GM19328 (cell line): ENCODE measurements at regions not wholly inside any gene's neighbourhood (a gene's known extent, or its start where the extent isn't known, plus 50 kb on each side); places are given as distances from the start of the nearest gene placed in this dataset.
"Not testable (repeated sequence)": the region's sequence is repeated elsewhere in the genome, so short reads cannot be mapped to it uniquely, and the experiment has no call there.

Experiments used
- ATAC-seq: cut with Tn5 transposase; IDR thresholded peaks from one replicate; pipeline ENCODE4 v1.9.1; 2021; ENCODE audit warnings: mild to moderate bottlenecking, moderate library complexity; ENCODE audit not compliant: unreplicated experiment

DNA sequence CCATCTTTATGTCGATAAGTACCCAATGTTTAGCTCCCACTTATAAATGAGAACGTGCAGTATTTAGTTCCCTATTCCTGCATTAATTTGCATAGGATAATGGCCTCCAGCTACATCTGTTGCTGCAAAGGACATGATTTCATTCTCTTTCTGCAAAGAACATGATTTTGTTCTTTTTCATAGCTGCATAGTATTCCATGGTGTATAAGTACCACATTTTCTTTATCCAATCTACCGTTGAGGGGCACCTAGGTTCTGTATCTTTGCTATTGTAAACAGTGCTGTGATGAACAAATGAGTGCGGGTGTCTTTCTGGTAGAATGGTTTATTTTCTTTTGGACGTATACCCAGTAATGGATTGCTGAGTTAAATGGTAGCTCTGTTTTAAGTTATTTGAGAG is 63.0 kb downstream of the HLX start:
- ATAC-seq = no peak

DNA sequence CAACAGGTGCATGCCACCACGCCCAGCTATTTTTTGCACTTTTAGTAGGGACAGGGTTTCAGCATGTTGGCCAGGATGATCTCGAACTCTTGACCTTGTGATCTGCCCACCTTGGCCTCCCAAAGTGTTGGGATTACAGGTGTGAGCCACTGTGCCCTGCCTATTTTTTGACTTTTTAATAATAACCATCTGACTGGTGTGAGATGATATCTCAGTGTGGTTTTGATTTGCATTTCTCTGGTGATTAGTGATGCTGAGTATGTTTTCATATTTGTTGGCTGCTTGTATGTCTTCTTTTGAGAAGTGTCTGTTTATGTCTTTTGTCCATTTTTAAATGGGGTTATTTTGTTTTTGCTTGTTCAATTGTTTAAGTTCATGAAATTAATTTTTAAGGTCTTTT is 63.7 kb downstream of the HLX start:
- not testable (repeated sequence) for ATAC-seq

DNA sequence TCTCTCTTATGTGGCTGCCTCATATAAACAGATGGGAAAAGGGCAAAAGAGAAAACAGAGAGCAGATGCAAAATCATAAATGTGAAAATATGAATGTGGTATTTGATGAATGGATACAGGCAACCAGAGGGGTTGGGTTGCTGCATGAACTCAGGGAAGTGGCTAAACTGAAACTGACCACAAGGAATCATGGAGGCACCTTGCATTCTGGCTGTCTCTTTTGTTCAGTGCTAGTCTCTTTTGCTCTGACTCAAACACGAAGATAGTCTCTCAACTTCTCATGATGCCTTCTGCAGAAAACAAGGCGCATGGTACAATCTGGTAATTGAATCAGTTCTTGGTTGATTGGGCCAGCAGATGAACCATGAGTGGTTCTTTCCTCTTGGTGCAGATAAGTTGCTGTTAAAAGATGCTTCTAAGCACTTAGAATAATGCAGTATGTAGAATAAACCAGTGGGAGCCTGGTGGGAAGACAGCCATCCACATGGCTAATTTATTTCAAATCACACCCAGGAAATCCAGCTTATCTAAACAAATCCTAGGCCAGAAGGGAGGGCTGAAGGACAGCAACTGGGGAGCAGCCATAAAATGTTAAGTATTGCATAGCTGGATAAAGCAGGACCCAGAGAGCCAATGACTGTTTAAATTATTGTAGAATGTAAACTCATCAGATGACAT is 64.2 kb downstream of the HLX start:
- ATAC-seq = no peak

DNA sequence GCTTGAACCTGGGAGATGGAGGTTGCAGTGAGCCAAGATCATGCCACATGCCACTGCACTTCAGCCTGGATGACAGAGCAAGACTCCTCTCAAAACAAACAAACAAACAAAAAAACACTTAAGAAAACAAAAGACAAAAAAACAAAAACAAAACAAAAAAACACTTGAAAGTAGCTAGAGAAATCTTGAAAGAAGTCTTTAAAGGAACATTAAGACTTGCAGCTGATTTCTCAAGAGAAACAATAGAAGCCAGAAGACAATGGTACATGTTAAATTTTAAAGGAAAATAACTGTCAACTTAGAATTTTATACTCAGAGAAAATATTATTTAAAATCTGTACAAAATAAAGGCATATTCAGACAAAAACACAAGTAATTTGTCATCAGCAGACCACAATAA is 71.3 kb downstream of the HLX start:
- ATAC-seq = no peak

DNA sequence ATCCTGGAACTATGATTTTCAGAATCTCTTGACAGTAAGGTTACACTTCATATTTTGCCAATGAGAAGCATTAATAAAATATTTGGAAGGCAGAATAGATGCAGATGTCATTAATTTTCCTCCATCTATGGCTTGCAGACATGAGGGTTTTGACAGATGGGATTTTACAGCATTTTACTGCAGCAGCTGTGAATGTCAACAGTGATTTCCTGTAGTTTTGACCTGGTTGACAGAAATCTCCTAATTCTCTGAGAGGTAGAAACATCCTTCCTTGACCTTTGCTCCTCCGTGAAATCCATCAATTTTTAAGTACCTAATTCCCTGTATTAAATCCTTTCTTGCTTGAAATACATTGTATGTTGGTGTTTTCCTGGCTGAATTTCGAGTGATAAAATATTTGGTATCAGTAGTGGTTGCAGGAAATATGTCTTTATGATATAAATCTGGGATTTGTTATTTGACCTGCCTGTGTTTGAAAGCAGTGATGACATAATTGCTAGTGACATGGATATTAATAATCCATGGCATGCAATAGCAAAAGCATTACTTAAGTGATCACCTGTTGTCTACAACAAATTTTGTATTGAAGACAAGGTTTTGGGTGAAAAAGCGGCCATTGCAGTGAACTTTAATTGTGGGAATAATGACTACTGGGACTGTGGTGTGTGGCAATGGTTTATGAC is 73.9 kb downstream of the HLX start:
- no peak for ATAC-seq

DNA sequence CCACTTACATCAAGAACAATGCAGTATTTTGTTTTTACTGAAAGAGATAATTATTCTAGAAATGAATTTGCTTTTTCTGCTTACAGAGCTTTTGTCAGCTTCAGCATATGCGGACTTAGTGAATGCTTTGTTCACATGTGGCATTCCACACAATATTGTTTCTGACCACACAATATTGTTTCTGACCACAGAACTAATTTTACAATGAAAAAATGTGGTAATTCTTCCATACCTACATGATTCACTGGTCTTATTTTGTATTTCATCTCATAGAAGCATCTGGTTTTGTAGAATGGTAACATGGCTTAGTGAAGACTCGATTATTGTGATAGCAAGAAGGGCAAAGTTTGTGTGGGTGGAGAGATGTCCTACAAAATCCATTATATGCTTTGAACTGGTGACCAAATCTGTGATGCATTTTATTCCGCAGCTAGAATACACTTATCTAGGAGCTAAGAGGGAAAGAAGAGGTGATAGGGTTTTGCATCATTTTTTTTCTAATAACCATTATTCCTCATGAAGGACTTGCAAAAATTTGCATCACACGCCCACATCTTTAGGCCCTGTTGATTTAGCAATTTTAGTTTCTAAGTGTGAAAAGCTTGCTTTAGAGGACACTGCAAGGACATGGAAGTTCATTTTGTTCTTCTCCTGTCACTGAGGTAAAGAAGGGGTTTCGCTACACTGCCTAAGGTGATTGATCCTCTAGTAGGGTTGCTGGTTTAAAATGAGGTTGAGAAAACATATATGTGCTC is 75.3 kb downstream of the HLX start:
- no peak for ATAC-seq

DNA sequence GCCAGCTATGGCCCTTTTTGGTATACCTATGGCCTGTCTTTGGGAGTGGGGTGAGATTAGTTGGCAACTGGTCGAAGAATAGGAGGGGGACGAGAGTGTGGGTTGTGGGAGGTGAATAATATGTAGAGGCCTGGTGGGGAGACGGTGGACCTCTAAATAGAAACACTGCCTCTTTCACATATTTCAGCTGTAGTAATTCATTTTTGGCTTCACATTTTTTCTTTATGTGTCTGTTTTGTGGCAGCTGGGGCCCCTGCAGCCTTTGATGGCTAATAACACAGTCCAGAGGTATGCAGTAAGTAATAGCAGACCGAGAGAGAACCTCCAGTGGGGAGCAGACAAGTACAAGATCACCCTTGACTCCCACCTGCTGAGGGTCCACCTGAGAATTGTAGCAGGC is 75.9 kb downstream of the HLX start:
- ATAC-seq = no peak

DNA sequence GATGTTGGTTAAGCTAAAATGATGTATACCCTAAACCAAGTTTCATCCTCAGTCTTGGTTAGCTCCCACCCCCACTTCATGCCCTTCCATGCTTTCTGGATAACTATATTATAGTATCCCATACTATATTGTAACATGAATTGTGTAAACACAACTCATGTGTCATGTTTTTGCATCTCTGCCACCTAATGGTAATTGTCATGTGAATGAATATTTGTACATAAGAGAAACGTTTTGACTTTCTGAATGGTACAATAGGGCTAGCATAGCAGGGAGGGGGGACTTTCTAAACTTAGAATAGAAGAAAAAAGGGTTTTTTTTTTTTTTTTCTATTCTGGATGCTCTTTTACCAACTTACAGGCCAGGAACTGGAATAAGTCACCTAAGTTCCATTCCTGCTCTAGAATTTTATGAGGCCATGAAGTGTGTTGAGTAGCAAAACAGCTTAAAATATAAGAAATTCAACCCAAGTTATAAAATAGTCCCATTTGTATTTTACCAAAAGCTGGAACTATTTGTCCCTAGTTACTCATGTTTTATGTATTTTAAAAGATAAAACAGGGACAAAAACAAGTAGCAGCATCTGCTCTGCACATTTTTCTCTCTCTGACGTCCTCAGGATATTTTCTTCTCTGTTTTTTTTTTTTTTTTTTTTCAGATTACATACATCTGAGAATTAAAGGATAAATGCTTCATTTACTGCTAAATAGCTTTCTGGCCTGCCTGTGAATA is 77.4 kb downstream of the HLX start:
- no peak for ATAC-seq

DNA sequence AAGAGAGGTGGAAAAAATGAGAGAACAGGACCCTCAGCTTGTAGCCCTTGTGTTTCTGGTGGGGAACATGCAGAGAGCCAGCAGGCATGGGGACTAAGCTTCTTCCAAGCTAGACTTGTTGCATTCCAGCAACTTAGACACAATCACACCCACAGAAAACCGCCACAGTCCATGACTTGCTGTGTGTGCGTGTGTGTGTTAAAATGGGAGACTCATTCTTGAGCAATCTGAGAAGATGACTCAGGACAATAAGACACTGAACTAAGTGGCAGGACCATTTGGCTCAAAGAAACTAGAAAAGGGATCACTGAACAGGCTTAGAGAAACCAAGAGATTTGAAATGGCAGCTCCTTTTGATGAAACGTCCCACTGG is 78.0 kb downstream of the HLX start:
- no peak for ATAC-seq

DNA sequence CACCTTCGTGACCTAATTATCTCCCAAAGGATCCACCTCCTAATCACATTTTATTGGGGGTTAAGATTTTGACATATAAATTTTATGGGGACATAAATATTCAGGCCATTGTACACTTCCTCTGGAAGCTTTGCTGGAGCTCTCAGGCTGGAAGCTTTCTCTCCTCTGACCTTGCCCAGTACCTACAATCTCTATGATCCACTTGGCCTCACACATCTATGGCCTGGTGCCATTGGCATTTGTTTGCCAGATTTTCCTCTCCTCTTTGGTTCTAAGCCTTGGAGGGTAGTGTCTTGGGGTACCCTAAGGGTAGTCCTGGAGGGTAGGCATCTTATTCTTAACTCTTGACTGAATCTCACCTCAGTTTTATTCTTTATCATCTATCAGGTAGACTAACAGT is 79.0 kb downstream of the HLX start:
- no peak for ATAC-seq

DNA sequence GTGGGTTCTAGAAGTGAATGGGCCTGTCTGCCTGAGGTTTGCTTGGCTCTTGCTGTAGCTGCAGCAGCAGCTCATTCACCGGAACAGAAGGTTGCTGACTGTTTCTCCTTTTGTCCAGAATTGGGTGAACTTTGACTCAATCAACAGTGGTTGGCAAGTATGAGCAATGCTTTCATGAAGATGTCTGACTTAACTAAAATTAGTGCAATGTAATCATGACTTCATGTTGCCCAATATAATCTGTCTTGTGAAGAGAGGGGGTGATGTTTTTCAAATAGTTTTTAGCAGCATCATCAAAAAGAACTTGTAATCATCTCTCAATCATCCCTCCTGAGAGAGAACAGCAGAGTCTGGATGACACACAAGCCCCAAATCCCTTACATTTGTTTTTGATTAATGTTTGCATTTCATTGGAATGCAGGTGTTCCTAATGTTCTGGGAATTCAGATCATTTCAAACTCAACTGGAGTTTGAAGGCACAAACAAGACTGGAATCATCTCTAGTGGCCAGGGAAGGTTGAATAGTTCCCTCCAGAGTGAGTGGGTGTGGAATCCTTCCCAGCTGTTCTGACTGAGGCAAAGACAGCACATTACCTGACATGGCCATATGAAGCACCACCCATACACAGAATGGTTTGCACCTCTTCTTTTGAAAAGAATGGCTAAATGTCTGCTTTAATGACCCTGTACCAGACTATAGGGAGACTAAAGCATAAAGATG is 82.9 kb downstream of the HLX start:
- ATAC-seq = no peak

DNA sequence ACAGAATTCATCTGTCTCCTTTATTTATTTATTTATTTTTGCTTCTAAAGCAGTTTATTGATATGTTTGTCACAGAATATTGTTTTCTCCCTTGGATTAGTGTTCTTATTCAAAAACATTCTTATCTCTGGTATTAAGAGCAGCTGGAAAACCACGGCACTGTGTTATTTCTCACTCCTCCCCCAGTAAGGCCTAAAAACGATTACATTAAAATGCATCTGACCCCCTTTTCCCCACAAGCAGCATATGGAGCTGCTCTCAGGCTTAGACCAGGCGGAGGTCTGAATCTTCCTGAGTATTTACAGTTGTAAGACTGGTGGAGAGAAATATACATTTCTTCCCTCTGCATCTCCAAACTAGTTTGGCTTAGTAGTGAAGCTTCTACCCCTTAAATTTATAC is 86.8 kb downstream of the HLX start:
- ATAC-seq = no peak

DNA sequence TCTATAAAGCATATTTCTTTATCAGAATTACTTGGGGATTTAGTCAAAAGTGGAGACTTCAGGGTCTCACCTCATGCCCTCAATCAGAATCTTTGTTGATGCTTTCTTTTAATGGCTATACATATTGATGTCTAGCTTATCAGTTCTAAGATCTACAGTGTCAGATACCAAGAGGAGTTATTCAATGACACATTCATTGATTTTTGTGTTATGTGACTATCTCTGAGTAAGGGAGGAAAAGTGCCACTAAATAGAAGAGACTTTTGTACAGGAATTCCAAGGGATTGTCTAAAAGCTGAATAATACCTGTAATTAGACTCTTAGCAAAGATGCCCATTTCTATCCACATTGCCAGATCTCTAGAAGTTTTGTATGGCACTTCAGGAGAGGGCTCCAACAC is 87.2 kb downstream of the HLX start:
- no peak for ATAC-seq

DNA sequence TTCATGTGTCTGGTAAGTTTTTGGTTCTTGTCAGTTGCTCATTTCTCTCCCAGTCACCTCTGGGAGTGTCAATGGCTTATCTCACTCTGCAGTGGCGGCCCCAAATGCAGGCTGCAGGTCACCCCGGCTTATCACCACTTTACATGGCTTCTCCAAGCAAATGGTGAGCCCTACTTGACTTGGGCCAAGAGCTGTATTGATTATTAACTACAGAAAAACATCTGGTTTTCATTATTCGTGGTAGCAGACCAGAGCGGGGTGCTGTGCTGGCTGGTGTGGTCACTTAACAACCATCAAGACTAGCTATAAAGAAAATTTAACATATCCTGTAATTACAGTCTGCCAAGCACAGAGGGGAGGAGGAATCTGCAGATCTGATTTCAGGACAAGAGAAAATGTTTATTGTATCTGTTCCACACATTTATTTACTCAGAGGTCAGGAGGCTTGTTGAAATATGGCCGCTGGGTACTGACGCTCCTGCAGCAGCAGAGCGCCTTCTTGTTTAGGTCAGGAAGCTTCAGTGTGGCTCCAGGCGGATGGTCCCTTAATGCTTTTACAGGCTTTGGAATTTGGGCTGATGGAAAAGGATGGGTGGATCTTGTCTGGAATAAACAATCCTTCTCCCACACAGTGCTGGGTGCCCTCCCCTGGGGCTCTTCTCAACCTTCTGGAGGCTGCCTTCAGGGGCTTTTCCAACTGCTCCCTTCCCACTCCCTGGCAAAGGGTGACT is 87.8 kb downstream of the HLX start:
- no peak for ATAC-seq

DNA sequence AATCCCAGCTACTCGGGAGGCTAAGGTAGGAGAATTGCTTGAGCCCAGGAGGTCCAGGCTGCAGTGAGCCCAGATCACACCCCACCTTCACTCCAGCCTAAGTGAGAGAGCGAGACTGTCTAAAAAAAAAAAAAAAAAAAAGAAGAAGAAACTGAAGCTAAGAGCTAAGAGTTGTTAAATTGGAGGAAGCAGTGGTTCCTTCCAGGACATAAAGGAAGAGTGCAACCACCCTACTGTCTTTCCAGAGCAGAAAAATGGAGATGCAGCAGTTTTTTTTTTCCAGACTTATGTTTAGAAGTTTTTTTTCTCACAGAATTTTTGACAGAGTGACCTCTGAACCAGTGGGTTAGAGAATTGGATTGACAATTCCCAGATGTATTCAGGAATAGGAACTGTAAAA is 88.7 kb downstream of the HLX start:
- ATAC-seq = no peak

DNA sequence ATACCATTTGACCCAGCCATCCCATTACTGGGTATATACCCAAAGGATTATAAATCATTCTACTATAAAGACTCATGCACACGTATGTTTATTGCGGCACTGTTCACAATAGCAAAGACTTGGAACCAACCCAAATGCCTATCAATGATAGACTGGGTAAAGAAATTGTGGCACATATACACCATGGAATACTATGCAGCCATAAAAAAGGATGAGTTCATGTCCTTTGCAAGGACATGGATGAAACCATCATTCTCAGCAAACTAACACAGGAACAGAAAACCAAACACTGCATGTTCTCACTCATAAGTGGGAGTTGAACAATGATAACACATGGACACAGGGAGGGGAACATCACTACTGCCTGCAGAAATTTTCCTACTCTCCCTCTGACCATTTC is 90.0 kb downstream of the HLX start:
- ATAC-seq = not testable (repeated sequence)

DNA sequence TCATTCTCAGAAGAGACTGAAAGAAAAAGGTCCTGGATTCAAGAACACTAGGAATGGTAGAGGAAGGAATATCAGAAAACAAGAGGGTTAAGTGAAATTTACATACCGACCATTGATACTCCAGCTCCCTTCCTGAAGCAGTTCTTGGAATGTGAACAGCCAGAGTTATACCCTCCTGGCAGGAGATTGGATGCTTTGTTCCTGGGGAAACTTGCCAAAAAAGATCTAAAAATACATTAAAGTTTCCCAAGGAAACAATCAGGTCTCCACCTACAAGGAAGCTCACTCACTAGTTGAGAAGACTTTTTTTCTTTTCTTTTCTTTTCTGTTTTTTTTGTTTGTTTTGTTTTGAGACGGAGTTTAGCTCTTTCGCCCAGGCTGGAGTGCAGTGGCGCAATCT is 91.1 kb downstream of the HLX start:
- ATAC-seq = no peak

DNA sequence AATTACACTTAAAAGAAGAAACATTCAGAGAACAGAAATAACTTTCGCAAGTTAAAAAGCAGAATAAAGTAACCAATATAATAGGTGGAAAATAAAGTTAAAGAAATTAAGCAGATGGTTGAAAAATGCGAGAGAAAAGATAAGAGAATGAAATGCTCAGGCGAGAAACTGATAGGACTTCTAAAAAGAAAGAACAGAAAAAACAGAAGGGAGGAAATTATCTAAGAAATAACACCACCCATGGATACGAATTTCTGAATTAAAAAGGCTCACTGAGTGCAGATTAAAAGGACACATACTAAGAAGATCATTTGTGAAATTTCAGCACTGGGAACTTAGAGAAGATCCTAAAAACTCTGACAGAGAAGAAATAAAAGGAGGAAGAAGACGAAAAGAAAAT is 92.0 kb downstream of the HLX start:
- ATAC-seq = no peak

DNA sequence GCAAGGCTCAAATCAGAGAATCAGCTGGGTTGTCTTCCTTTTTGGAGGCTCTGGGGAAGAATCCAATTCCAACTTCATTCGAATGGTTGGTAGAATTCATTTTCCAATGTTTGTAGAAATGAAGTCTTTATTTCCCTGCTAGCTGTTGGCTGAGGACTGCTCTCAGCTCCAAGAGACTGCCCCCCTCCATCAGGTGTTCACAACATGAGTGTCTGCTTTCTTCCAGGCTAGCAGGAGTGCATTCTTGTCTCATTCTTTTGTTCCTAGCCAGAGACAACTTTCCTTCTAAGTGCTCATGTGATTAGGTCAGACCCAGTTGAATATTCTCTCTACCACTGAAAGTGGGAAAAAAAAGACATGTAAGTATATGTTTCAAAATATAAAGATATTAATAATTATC is 95.2 kb downstream of the HLX start:
- ATAC-seq = no peak

DNA sequence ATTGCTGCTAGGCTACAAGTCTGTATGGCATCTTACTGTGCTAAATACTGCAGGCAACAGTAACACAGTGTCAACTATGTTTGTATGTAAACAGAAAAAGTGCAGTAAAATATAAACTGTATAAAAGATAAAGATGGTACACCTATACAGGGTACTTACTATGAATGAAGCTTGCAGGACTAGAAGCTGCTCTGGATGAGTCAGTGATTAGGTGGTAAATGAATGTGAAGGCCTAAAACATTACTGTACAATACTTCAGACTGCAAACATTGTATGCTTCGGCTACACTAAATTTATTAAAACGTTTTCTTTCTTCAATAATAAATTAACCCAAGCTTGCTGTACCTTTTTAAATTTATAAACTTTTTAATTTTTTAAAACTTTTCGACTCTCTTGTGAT is 97.1 kb downstream of the HLX start:
- ATAC-seq = no peak
